H9 (cell line): ENCODE measurements at regions not wholly inside any gene's neighbourhood (a gene's known extent, or its start where the extent isn't known, plus 50 kb on each side); places are given as distances from the start of the nearest gene placed in this dataset.

Experiments used
- DNase-seq: peaks from one replicate; pipeline ENCODE4 v3.0.0-alpha.2; 2017
- H2AFZ ChIP-seq: one replicate; pipeline ENCODE4 v1.6.1; 2013; ENCODE audit warnings: mild to moderate bottlenecking, low read length, control low read depth, moderate library complexity
- H2AK5ac ChIP-seq: 2 replicates; pipeline ENCODE4 v1.6.1; 2013; ENCODE audit warnings: low read length, control low read depth, mixed read lengths; ENCODE audit not compliant: insufficient read length
- H2BK120ac ChIP-seq: one replicate; pipeline ENCODE4 v1.6.1; 2013; ENCODE audit warnings: low read depth, mild to moderate bottlenecking, low read length, control low read depth, inconsistent platforms; ENCODE audit not compliant: poor library complexity, severe bottlenecking
- H2BK12ac ChIP-seq: 2 replicates; pipeline ENCODE4 v1.6.1; 2013; ENCODE audit warnings: low read length, control low read depth, mixed read lengths, low read depth; ENCODE audit not compliant: insufficient read length
- H2BK15ac ChIP-seq: 2 replicates; pipeline ENCODE4 v1.6.1; 2013; ENCODE audit warnings: low read depth, low read length, control low read depth
- H2BK20ac ChIP-seq: one replicate; pipeline ENCODE4 v1.6.1; 2013; ENCODE audit warnings: low read depth, mild to moderate bottlenecking, low read length, control low read depth, inconsistent platforms; ENCODE audit not compliant: poor library complexity, severe bottlenecking
- H2BK5ac ChIP-seq: 2 replicates; pipeline ENCODE4 v1.6.1; 2013; ENCODE audit warnings: low read length, control low read depth, mixed read lengths; ENCODE audit not compliant: insufficient read length
- H3K14ac ChIP-seq: 2 replicates; pipeline ENCODE4 v1.6.1; 2013; ENCODE audit warnings: low read length, control low read depth; ENCODE audit not compliant: insufficient read depth
- H3K18ac ChIP-seq: 2 replicates; pipeline ENCODE4 v1.6.1; 2013; ENCODE audit warnings: low read depth, mild to moderate bottlenecking, mixed read lengths, low read length, control low read depth; ENCODE audit not compliant: insufficient read length
- H3K23ac ChIP-seq: 2 replicates; pipeline ENCODE4 v1.6.1; 2013; ENCODE audit warnings: low read length, control low read depth, mixed read lengths, low read depth; ENCODE audit not compliant: insufficient read length
- H3K23me2 ChIP-seq: 2 replicates; pipeline ENCODE4 v1.6.1; 2013; ENCODE audit warnings: low read depth, mild to moderate bottlenecking, mixed read lengths, low read length, control low read depth; ENCODE audit not compliant: insufficient read length, poor library complexity, severe bottlenecking
- H3K27ac ChIP-seq: 2 replicates; pipeline ENCODE4 v1.5.1; 2013; ENCODE audit warnings: low read length, control low read depth, mixed read lengths, low read depth; ENCODE audit not compliant: insufficient read length
- H3K27me3 ChIP-seq: 2 replicates; pipeline ENCODE4 v1.6.1; 2013; ENCODE audit warnings: low read length, control low read depth, inconsistent platforms; ENCODE audit not compliant: insufficient read depth
- H3K4ac ChIP-seq: 2 replicates; pipeline ENCODE4 v1.6.1; 2013; ENCODE audit warnings: low read depth, mild to moderate bottlenecking, control low read depth, inconsistent platforms, low read length, moderate library complexity
- H3K4me1 ChIP-seq: 2 replicates; pipeline ENCODE4 v1.6.1; 2013; ENCODE audit warnings: low read length, control low read depth, inconsistent platforms; ENCODE audit not compliant: insufficient read depth
- H3K4me2 ChIP-seq: 2 replicates; pipeline ENCODE4 v1.6.1; 2013; ENCODE audit warnings: low read length, control low read depth, mixed read lengths; ENCODE audit not compliant: insufficient read length, insufficient read depth
- H3K56ac ChIP-seq: 2 replicates; pipeline ENCODE4 v1.6.1; 2013; ENCODE audit warnings: low read depth, mild to moderate bottlenecking, mixed read lengths, low read length, control low read depth; ENCODE audit not compliant: insufficient read length
- H3K79me1 ChIP-seq: 2 replicates; pipeline ENCODE4 v1.6.1; 2013; ENCODE audit warnings: low read depth, mild to moderate bottlenecking, moderate library complexity, low read length, control low read depth, inconsistent platforms; ENCODE audit not compliant: insufficient read depth, poor library complexity, severe bottlenecking
- H3K79me2 ChIP-seq: 2 replicates; pipeline ENCODE4 v1.6.1; 2013; ENCODE audit warnings: low read length, control low read depth, inconsistent platforms; ENCODE audit not compliant: insufficient read depth
- H3K9ac ChIP-seq: 2 replicates; pipeline ENCODE4 v1.6.1; 2013; ENCODE audit warnings: low read length, control low read depth, mixed read lengths; ENCODE audit not compliant: insufficient read length; ENCODE audit errors: extremely low read depth
- H3K9me3 ChIP-seq: one replicate; pipeline ENCODE4 v1.6.1; 2013; ENCODE audit warnings: low read depth, low read length, inconsistent platforms; ENCODE audit not compliant: control insufficient read depth
- H3T11ph ChIP-seq: one replicate; pipeline ENCODE4 v1.6.1; 2013; ENCODE audit warnings: mild to moderate bottlenecking, low read length, control low read depth, inconsistent platforms
- H4K20me1 ChIP-seq: one replicate; pipeline ENCODE4 v1.6.1; 2013; ENCODE audit not compliant: control insufficient read depth, insufficient read length, insufficient read depth
- H4K5ac ChIP-seq: 2 replicates; pipeline ENCODE4 v1.6.1; 2013; ENCODE audit warnings: low read depth, mild to moderate bottlenecking, mixed read lengths, low read length, control low read depth; ENCODE audit not compliant: insufficient read length
- H4K8ac ChIP-seq: replicated peaks from 2 replicates; pipeline ENCODE4 v1.6.1; 2013; ENCODE audit warnings: low read length, control low read depth, mixed read lengths, low read depth; ENCODE audit not compliant: insufficient read length
- H4K91ac ChIP-seq: 2 replicates; pipeline ENCODE4 v1.6.1; 2013; ENCODE audit warnings: low read depth, mild to moderate bottlenecking, moderate library complexity, mixed read lengths, low read length, control low read depth; ENCODE audit not compliant: insufficient read length
- H3K27ac Mint-ChIP-seq, 3 experiments: 2 replicates in 2 of 3; 3 replicates in 1 of 3; pipeline ENCODE4 v1.8.0; 2020 to 2021; ENCODE audit warnings: mixed read lengths in 3 of 3, mild to moderate bottlenecking in 1 of 3, moderate library complexity in 1 of 3
- H3K27me3 Mint-ChIP-seq: 2 replicates; pipeline ENCODE4 v1.8.0; 2021; ENCODE audit warnings: low read depth, mild to moderate bottlenecking, moderate library complexity, mixed read lengths
- H3K36me3 Mint-ChIP-seq, 3 experiments: 2 replicates in 2 of 3; 3 replicates in 1 of 3; pipeline ENCODE4 v1.8.0; 2020 to 2021; ENCODE audit warnings: low read depth in 3 of 3, mixed read lengths in 3 of 3; ENCODE audit not compliant: insufficient read depth in 1 of 3
- H3K4me1 Mint-ChIP-seq, 2 experiments: 2 replicates each; pipeline ENCODE4 v1.8.0; 2020; ENCODE audit warnings: mixed read lengths in 2 of 2
- H3K4me3 Mint-ChIP-seq, 2 experiments: 2 replicates in 1 of 2; 3 replicates in 1 of 2; pipeline ENCODE4 v1.8.0; 2020 to 2021; ENCODE audit warnings: mild to moderate bottlenecking in 2 of 2, mixed read lengths in 2 of 2, moderate library complexity in 1 of 2
- H3K9me3 Mint-ChIP-seq, 2 experiments: 2 replicates in 1 of 2; 3 replicates in 1 of 2; pipeline ENCODE4 v1.8.0; 2020; ENCODE audit warnings: mild to moderate bottlenecking in 2 of 2, mixed read lengths in 2 of 2, moderate library complexity in 1 of 2
- CTCF ChIP-seq: fragments of 200-600 bp; sonication (generic); conservative IDR thresholded peaks from 3 replicates; pipeline ENCODE4 v1.8.0; 2021; ENCODE audit warnings: antibody characterized with exemption, mild to moderate bottlenecking
- WGBS: extraction: QIAGEN DNeasy Blood & Tissue Kit; methylation state at CpG from one replicate; pipeline ENCODE4 v1.1.7; 2013; ENCODE audit warnings: missing lambda C conversion rate, low lambda C conversion rate, mixed read lengths; ENCODE audit not compliant: insufficient read length; ENCODE audit errors: extremely low coverage; 5-methylcytosine and 5-hydroxymethylcytosine counted together

- H4K91ac ChIP-seq, result no peak overlapping the region
- Mint-ChIP-seq H3K9me3 (no peaks in the 10 kb centered on the region), H3K4me1 (no peaks in the 10 kb centered on the region), H3K27ac (no peak overlapping the region), H3K36me3 (no peaks in the 10 kb centered on the region), H3K27me3 (no peaks in the 10 kb centered on the region; the same call in 1 of the 2 replicates), H3K4me3 (no peak overlapping the region)
- H3K4me1 ChIP-seq, result no peaks in the 10 kb centered on the region
- H2BK12ac ChIP-seq, result no peak overlapping the region
- no peak overlapping the region for H3T11ph ChIP-seq
- no peaks in the 10 kb centered on the region for H3K9me3 ChIP-seq
- no peaks in the 10 kb centered on the region for H3K27me3 ChIP-seq
- H2BK20ac ChIP-seq, result no peak overlapping the region
- H2BK15ac ChIP-seq, result no peak overlapping the region
- no peak for TF ChIP-seq CTCF
- H3K56ac ChIP-seq, result no peak overlapping the region
- WGBS, result no CpG with 5 or more reads among the region's 3 CpGs
- H2BK5ac ChIP-seq, result no peak overlapping the region
- no peak overlapping the region for H4K8ac ChIP-seq
- no peak overlapping the region for H2AK5ac ChIP-seq
- no peak overlapping the region for H3K23ac ChIP-seq
- no peak overlapping the region for H2AFZ ChIP-seq
- no peaks in the 10 kb centered on the region for H3K79me2 ChIP-seq
- no peak overlapping the region for H3K9ac ChIP-seq
- H3K23me2 ChIP-seq, result no peaks in the 10 kb centered on the region
- no peak overlapping the region for H4K5ac ChIP-seq
- H3K79me1 ChIP-seq, result no peaks in the 10 kb centered on the region
- no peak for DNase-seq
- H3K4me2 ChIP-seq, result no peak overlapping the region
- H3K27ac ChIP-seq, result no peak overlapping the region
- no peak overlapping the region for H3K14ac ChIP-seq
- no peak overlapping the region for H3K4ac ChIP-seq
- no peak overlapping the region for H3K18ac ChIP-seq
- H2BK120ac ChIP-seq, result no peak overlapping the region
- H4K20me1 ChIP-seq, result no peaks in the 10 kb centered on the region
These were observed 1124.0 kb downstream of the GRIK2 start for GRCh38 chr6:102517506-102517905.
